Ishikawa (cell line): ENCODE measurements at regions not wholly inside any gene's neighbourhood (a gene's known extent, or its start where the extent isn't known, plus 50 kb on each side); places are given as distances from the start of the nearest gene placed in this dataset.

Source experiments
- CEBPB ChIP-seq: IDR thresholded peaks from 2 replicates; pipeline ENCODE4 v1.6.1; 2012
- CREB1 ChIP-seq: IDR thresholded peaks from 2 replicates; pipeline ENCODE4 v1.6.1; 2012; ENCODE audit warnings: low read depth
- EGR1 ChIP-seq: IDR thresholded peaks from 2 replicates; pipeline ENCODE4 v1.6.1; 2012
- EP300 ChIP-seq: IDR thresholded peaks from 2 replicates; pipeline ENCODE4 v1.6.1; 2012; ENCODE audit warnings: borderline replicate concordance
- FOXM1 ChIP-seq: IDR thresholded peaks from 2 replicates; pipeline ENCODE4 v1.6.1; 2012; ENCODE audit warnings: low read depth, borderline replicate concordance
- NFIC ChIP-seq: IDR thresholded peaks from 2 replicates; pipeline ENCODE4 v1.6.1; 2012
- RAD21 ChIP-seq: IDR thresholded peaks from 2 replicates; pipeline ENCODE4 v1.6.1; 2012; ENCODE audit warnings: low read depth
- REST ChIP-seq: IDR thresholded peaks from 2 replicates; pipeline ENCODE4 v1.6.1; 2012; ENCODE audit warnings: low read depth, mild to moderate bottlenecking
- TAF1 ChIP-seq: IDR thresholded peaks from 2 replicates; pipeline ENCODE4 v1.6.1; 2012; ENCODE audit warnings: low read depth, mild to moderate bottlenecking
- TCF12 ChIP-seq: IDR thresholded peaks from 2 replicates; pipeline ENCODE4 v1.6.1; 2012; ENCODE audit warnings: low read depth
- TEAD4 ChIP-seq: IDR thresholded peaks from 2 replicates; pipeline ENCODE4 v1.6.1; 2012
- USF1 ChIP-seq: IDR thresholded peaks from 2 replicates; pipeline ENCODE4 v1.6.1; 2012
- YY1 ChIP-seq: IDR thresholded peaks from 2 replicates; pipeline ENCODE4 v1.6.1; 2012; ENCODE audit warnings: low read depth
- ZBTB7A ChIP-seq: IDR thresholded peaks from 2 replicates; pipeline ENCODE4 v1.6.1; 2012; ENCODE audit warnings: low read depth
- TF ChIP-seq, protein P1 (sequence below): IDR thresholded peaks from 2 replicates; pipeline ENCODE4 v1.6.1; 2012

DNA sequence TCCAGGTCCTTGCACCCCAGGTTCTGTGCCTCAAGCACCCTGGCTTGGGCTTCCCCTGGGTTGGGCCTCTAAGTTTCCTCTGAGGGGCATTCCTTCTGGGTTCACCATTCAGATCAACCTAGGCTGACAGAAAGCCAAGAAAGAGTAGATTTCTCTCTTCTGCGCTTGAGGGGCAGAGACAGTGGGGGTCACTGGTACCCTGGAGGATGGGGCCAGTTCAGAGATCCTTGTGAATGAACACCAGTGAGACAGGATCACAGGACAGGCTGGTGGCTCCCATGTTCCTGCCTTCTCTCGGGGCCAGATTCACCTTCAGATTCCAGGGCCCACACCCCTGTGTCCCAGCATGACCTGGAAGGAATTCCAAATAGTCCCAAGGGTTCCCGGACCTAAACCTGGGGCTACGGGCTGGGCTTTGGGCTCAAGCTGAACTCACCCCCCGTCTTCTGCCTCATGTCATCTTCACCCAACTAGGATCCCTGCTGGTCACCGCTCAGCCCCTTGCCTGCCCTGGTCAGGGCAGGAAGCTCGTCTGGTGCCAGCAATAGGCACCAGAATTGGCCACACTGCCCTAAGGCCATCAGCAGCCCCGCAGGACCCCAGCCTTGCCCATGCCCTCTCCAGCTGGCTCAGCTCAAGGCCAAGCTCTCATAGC, 91.8 kb upstream of the MVB12B start:
- TF ChIP-seq FOXM1 (no peak), NFIC (no peak), EP300 (no peak), TEAD4 (no peak), TCF12 (no peak), USF1 (no peak), EGR1 (no peak), CREB1 (no peak), YY1 (no peak), TAF1 (no peak), ZBTB7A (no peak), RAD21 (no peak), REST (no peak), CEBPB (no peak)
- TF ChIP-seq, protein P1, sequence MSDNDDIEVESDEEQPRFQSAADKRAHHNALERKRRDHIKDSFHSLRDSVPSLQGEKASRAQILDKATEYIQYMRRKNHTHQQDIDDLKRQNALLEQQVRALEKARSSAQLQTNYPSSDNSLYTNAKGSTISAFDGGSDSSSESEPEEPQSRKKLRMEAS: no peak

GRCh38 chr9:126235336-126236243, 91.0 kb upstream of the MVB12B start:
- TF ChIP-seq EP300: no peak
- TF ChIP-seq CEBPB: no peak
- TF ChIP-seq, protein P1: no peak
- TF ChIP-seq USF1: no peak

GRCh38 chr9:126236273-126236672, 90.4 kb upstream of the MVB12B start:
- TF ChIP-seq, protein P1: no peak
- TF ChIP-seq YY1: no peak
- no peak for TF ChIP-seq NFIC
- no peak for TF ChIP-seq CREB1

- no peak for TF ChIP-seq USF1
- no peak for TF ChIP-seq TEAD4
- no peak for TF ChIP-seq TAF1
- no peak for TF ChIP-seq REST
Measured at GRCh38 chr9:126238415-126238814, 88.2 kb upstream of the MVB12B start.

DNA sequence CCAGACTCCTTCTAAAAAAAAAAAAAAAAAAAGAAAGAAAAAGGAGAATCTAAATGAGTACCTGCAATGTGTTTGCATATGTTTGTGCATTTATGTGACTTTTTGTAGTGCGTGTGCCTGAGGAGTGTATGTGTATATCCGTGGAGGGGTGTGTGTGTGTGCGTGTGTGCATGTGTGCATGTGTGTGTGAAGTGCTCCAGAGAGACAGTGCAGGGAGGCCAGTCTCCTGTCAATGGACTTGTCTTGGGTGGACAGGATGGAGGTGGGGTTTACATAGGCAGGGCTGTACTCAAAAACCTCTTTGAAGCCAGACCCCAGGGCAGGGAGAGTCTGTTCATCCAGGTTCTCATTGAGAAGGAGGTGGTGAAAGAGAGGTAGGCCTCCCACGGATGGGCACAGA, 87.1 kb upstream of the MVB12B start:
- TF ChIP-seq REST: no peak
- no peak for TF ChIP-seq FOXM1
- TF ChIP-seq, protein P1: no peak
- no peak for TF ChIP-seq TEAD4
- no peak for TF ChIP-seq ZBTB7A
- TF ChIP-seq RAD21: no peak
- TF ChIP-seq EP300: no peak
